HFFc6 (cell line): ENCODE measurements at regions not wholly inside any gene's neighbourhood (a gene's known extent, or its start where the extent isn't known, plus 50 kb on each side); places are given as distances from the start of the nearest gene placed in this dataset.

Experiments used
- DNase-seq: peaks from one replicate; pipeline ENCODE4 v3.0.0-alpha.2; 2018
- H3K27ac Mint-ChIP-seq: 2 replicates; pipeline ENCODE4 v1.8.0; 2020; ENCODE audit warnings: mild to moderate bottlenecking, mixed read lengths
- H3K27me3 Mint-ChIP-seq: 2 replicates; pipeline ENCODE4 v1.8.0; 2021; ENCODE audit warnings: mild to moderate bottlenecking, moderate library complexity, mixed read lengths; ENCODE audit not compliant: insufficient read depth
- H3K36me3 Mint-ChIP-seq: 2 replicates; pipeline ENCODE4 v1.8.0; 2021; ENCODE audit warnings: low read depth, mixed read lengths
- H3K4me1 Mint-ChIP-seq: 2 replicates; pipeline ENCODE4 v1.8.0; 2020; ENCODE audit warnings: low read depth, mixed read lengths
- H3K4me3 Mint-ChIP-seq: 2 replicates; pipeline ENCODE4 v1.8.0; 2020; ENCODE audit warnings: mild to moderate bottlenecking, moderate library complexity, mixed read lengths
- H3K9me3 Mint-ChIP-seq: 2 replicates; pipeline ENCODE4 v1.8.0; 2020; ENCODE audit warnings: mild to moderate bottlenecking, mixed read lengths
- TF ChIP-seq, protein P1 (sequence below): fragments of 200-600 bp; sonication (generic); IDR thresholded peaks from 2 replicates; pipeline ENCODE4 v1.5.0; 2021; ENCODE audit warnings: antibody characterized with exemption, mild to moderate bottlenecking

DNA sequence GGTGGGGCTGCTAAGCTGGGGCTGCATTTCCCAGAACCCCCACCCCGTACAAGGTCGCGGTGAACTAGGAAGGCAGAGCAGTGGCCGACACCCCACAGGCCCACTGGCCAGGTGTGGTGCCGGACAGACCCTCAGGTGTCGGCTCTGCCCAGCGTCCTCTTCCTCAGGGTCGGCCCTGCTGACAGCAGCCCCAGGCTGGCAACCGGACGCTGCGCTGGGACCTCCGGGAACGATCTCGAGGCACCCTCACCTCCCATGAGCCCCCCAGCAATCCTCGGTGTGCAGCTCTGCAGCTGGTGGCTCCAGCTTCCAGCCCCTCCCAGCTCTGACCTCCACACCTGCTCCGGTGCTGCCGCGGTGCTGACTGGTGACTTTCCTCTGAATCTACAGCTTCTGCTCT lies 142.9 kb upstream of the SPACA7 start:
- DNase-seq = no peak
- peaks cover 4% of the 10 kb centered on the region; the same call in 1 of the 2 replicates for H3K27me3 Mint-ChIP-seq
- no peak overlapping the region for H3K27ac Mint-ChIP-seq
- H3K4me1 Mint-ChIP-seq = no peaks in the 10 kb centered on the region
- TF ChIP-seq, protein P1, sequence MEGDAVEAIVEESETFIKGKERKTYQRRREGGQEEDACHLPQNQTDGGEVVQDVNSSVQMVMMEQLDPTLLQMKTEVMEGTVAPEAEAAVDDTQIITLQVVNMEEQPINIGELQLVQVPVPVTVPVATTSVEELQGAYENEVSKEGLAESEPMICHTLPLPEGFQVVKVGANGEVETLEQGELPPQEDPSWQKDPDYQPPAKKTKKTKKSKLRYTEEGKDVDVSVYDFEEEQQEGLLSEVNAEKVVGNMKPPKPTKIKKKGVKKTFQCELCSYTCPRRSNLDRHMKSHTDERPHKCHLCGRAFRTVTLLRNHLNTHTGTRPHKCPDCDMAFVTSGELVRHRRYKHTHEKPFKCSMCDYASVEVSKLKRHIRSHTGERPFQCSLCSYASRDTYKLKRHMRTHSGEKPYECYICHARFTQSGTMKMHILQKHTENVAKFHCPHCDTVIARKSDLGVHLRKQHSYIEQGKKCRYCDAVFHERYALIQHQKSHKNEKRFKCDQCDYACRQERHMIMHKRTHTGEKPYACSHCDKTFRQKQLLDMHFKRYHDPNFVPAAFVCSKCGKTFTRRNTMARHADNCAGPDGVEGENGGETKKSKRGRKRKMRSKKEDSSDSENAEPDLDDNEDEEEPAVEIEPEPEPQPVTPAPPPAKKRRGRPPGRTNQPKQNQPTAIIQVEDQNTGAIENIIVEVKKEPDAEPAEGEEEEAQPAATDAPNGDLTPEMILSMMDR = no peak
- H3K4me3 Mint-ChIP-seq = no peak overlapping the region
- peaks cover 25% of the 10 kb centered on the region for H3K36me3 Mint-ChIP-seq
- peaks cover 73% of the 10 kb centered on the region for H3K9me3 Mint-ChIP-seq

DNA sequence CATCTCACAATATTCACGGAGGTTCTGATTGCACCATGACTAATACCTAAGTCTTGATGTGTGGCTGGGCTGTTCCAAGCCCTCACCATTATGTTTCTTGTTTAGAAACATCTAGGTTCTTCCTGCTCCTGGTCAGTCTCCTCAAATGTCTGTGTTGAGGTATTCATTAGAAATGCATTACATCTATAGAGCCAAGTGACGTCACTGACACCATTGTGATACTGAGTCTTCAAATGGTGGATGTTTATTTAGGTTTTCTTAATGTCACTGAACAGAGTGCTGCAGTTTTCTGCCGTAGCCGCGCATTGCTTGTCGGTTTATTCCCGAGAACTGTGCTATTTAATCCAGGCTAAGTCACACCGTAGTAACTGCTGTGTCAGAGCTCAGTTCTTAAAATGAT lies 142.4 kb upstream of the SPACA7 start:
- H3K4me3 Mint-ChIP-seq = no peak overlapping the region
- TF ChIP-seq, protein P1 = no peak
- DNase-seq = no peak
- peaks cover 71% of the 10 kb centered on the region for H3K9me3 Mint-ChIP-seq
- peaks cover 4% of the 10 kb centered on the region; the same call in 1 of the 2 replicates for H3K27me3 Mint-ChIP-seq
- no peaks in the 10 kb centered on the region for H3K4me1 Mint-ChIP-seq
- no peak overlapping the region for H3K27ac Mint-ChIP-seq
- peaks cover 25% of the 10 kb centered on the region for H3K36me3 Mint-ChIP-seq

DNA sequence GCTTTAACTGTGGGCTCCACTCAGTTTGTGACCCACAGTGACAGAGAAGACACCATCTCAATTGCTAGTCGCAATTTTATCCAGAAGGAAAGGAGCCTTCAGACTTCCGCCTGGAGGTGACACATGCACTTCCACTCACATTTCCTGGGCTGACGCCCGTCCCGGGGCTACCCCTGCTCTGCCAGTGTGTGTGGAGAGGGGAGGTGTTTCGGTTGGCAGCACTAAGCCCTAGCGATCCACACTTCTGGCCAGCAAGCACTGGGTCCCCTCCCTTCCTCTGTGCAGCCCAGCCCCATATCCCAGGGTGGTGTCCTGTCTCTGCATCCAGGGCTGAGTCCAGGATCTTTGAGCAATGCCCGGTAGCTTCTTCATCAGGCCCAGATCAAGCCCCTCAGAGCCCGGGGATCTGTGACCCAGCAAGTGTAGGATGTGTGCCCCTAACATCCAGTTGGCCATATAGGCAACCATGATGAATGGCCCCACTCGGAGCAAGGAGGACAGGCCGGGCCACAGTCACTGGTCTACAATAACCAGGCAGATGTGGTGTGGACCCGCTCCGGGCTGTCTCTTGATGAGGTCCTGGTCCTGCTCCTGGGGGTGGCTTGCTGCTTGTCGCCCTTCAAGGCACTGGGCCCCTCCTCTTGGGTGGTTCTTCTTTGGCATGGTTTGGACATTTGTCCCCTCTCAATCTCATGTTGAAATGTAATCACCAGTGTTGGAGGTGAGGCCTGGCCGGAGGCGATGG lies 141.9 kb upstream of the SPACA7 start:
- Mint-ChIP-seq H3K36me3 (peaks cover 25% of the 10 kb centered on the region), H3K9me3 (peaks cover 70% of the 10 kb centered on the region), H3K27ac (no peak overlapping the region), H3K4me3 (no peak overlapping the region), H3K27me3 (peaks cover 4% of the 10 kb centered on the region; the same call in 1 of the 2 replicates), H3K4me1 (no peaks in the 10 kb centered on the region)
- TF ChIP-seq, protein P1 = no peak
- no peak for DNase-seq

DNA sequence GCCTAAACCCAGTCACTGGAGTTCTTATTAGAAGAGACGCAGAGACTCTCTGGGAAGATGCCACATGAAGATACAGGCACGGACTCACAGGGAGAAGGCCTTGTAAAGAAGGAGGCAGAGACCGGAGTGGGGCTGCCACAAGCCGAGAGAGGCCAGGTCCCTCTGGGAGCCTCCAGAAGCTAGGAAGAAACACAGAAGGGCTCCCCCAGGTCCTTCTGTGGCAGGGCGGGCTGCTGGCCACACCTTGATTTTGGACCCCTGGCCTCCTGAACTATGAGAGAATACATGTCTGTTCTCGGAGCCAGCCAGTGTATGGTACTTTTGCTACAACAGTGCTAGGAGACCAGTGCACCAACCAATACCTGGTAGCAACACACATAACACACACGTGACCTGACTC lies 140.1 kb upstream of the SPACA7 start:
- H3K9me3 Mint-ChIP-seq = peaks cover 65% of the 10 kb centered on the region
- H3K4me3 Mint-ChIP-seq = no peak overlapping the region
- H3K36me3 Mint-ChIP-seq = peaks cover 16% of the 10 kb centered on the region
- H3K4me1 Mint-ChIP-seq = no peaks in the 10 kb centered on the region
- H3K27ac Mint-ChIP-seq = no peak overlapping the region
- peaks cover 4% of the 10 kb centered on the region for H3K27me3 Mint-ChIP-seq
- no peak for DNase-seq
- TF ChIP-seq, protein P1 = no peak

DNA sequence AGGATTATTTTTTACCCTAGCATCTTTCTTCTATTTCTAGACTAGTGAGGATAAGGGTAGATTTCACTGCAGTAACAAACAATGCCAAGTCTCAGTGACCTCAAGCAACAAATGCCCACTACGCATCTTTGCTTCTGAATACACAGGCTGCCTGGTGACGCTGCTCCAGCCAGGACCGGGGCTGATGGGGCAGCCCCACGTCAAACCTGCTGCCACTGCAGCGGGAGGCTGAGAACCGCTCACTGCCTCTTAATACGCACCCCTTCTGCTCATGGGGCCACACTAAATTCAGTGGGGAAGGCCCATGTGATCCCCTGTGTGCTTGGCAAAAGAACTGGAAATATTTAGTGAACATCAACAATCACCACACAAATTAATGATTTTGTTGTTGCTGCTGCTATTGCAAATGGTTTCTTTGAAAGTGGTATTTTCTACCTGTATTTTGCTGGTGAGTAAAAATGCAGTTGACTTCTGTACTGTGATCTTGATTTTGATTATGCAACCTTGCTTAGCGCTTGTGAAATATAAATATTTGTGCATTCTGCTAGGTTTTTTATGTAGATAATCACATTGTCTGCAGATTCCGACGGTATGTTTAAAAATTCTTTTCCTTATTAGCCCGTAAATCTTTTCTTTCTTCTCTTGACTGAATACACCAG lies 139.5 kb upstream of the SPACA7 start:
- no peak for DNase-seq
- Mint-ChIP-seq H3K27ac (no peak overlapping the region), H3K9me3 (peaks cover 66% of the 10 kb centered on the region), H3K4me3 (no peak overlapping the region), H3K36me3 (peaks cover 19% of the 10 kb centered on the region), H3K27me3 (no peaks in the 10 kb centered on the region; the same call in 1 of the 2 replicates), H3K4me1 (no peaks in the 10 kb centered on the region)
- TF ChIP-seq, protein P1 = no peak
